ENCODE measurements at regions not wholly inside any gene's neighbourhood (a gene's known extent, or its start where the extent isn't known, plus 50 kb on each side); places are given as distances from the start of the nearest gene placed in this dataset.

GRCh38 chr3:16816048-16816780 is 68.5 kb upstream of the PLCL2 start:
- no peak for TF ChIP-seq CTCF (IDR thresholded peaks at IDR 0.05; ENCODE audit: borderline replicate concordance, control extremely low read depth, extremely low read depth, insufficient read depth, missing control alignments)
- peak; percentile 49 for DNase-seq (ENCODE audit: low spot score)
- in situ Hi-C loops (cut with MboI; ENCODE audit: low sequenced_read_pairs, unreplicated experiment), result no loop called here

- DNase-seq (ENCODE audit: low spot score), result no peak
- in situ Hi-C loops (cut with MboI; ENCODE audit: low sequenced_read_pairs, unreplicated experiment), result no loop called here
- no peak for TF ChIP-seq CTCF (IDR thresholded peaks at IDR 0.05; ENCODE audit: borderline replicate concordance, control extremely low read depth, extremely low read depth, insufficient read depth, missing control alignments)
These were observed 67.6 kb upstream of the PLCL2 start for GRCh38 chr3:16817197-16817596.

- no peak for TF ChIP-seq CTCF (IDR thresholded peaks at IDR 0.05; ENCODE audit: borderline replicate concordance, control extremely low read depth, extremely low read depth, insufficient read depth, missing control alignments)
- DNase-seq (ENCODE audit: low spot score), result no peak
- in situ Hi-C loops (cut with MboI; ENCODE audit: low sequenced_read_pairs, unreplicated experiment), result no loop called here
These were observed 66.6 kb upstream of the PLCL2 start for GRCh38 chr3:16818194-16818593.

GRCh38 chr3:16818945-16819344 is 65.8 kb upstream of the PLCL2 start:
- TF ChIP-seq CTCF (IDR thresholded peaks at IDR 0.05; ENCODE audit: borderline replicate concordance, control extremely low read depth, extremely low read depth, insufficient read depth, missing control alignments), result no peak
- no peak for DNase-seq (ENCODE audit: low spot score)
- in situ Hi-C loops (cut with MboI; ENCODE audit: low sequenced_read_pairs, unreplicated experiment), result no loop called here

GRCh38 chr3:16820485-16820884 is 64.3 kb upstream of the PLCL2 start:
- no peak for TF ChIP-seq CTCF (IDR thresholded peaks at IDR 0.05; ENCODE audit: borderline replicate concordance, control extremely low read depth, extremely low read depth, insufficient read depth, missing control alignments)
- no peak for DNase-seq (ENCODE audit: low spot score)
- in situ Hi-C loops (cut with MboI; ENCODE audit: low sequenced_read_pairs, unreplicated experiment), result no loop called here

- TF ChIP-seq CTCF (IDR thresholded peaks at IDR 0.05; ENCODE audit: borderline replicate concordance, control extremely low read depth, extremely low read depth, insufficient read depth, missing control alignments), result no peak
- no peak for DNase-seq (ENCODE audit: low spot score)
- in situ Hi-C loops (cut with MboI; ENCODE audit: low sequenced_read_pairs, unreplicated experiment), result no loop called here
These were observed 63.7 kb upstream of the PLCL2 start for GRCh38 chr3:16821053-16821452.

Measured in GM13976 (cell line).